Suprapubic skin (tissue), 4 donors: ENCODE measurements at regions not wholly inside any gene's neighbourhood (a gene's known extent, or its start where the extent isn't known, plus 50 kb on each side); places are given as distances from the start of the nearest gene placed in this dataset.

ENCODE experiments used
- EP300 ChIP-seq: sonication (generic); formaldehyde crosslinking; IDR thresholded peaks from one replicate; pipeline ENCODE4 v1.6.1; 2017; ENCODE audit warnings: antibody characterized with exemption
- POLR2AphosphoS5 ChIP-seq, 3 donors: sonication (generic); formaldehyde crosslinking; IDR thresholded peaks; one replicate each; pipeline ENCODE4 v1.6.1; 2017; ENCODE audit warnings: antibody characterized with exemption in 3 of 3
- TF ChIP-seq, protein P1 (sequence below), 2 donors: fragments of 200-600 bp in 1 of 2; fragments of 450-650 bp in 1 of 2; sonication (generic) in 1 of 2; IDR thresholded peaks; one replicate each; pipeline ENCODE4 v1.5.1; 2016 to 2019; ENCODE audit warnings: antibody characterized with exemption in 2 of 2, mild to moderate bottlenecking in 1 of 2, moderate library complexity in 1 of 2

DNA sequence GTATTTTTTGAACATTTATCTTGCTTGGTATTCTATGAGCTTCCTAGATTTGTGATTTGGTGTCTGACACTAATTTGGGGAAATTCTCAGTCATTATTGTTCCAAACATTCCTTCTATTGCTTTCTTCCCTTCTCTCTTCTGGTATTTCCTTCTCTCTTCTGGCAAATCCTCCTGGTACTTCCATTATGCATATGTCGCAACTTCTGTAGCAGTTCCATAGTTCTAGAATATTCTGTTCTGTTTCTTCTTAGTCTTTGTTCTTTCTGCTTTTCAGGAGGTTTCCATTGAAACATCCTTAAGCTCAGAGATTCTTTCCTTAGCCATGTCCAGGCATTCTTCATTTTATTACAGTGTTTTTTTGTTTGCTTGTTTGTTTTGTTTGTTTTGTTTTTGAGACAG, 155.2 kb upstream of the PIK3R1 start:
- TF ChIP-seq, protein P1, sequence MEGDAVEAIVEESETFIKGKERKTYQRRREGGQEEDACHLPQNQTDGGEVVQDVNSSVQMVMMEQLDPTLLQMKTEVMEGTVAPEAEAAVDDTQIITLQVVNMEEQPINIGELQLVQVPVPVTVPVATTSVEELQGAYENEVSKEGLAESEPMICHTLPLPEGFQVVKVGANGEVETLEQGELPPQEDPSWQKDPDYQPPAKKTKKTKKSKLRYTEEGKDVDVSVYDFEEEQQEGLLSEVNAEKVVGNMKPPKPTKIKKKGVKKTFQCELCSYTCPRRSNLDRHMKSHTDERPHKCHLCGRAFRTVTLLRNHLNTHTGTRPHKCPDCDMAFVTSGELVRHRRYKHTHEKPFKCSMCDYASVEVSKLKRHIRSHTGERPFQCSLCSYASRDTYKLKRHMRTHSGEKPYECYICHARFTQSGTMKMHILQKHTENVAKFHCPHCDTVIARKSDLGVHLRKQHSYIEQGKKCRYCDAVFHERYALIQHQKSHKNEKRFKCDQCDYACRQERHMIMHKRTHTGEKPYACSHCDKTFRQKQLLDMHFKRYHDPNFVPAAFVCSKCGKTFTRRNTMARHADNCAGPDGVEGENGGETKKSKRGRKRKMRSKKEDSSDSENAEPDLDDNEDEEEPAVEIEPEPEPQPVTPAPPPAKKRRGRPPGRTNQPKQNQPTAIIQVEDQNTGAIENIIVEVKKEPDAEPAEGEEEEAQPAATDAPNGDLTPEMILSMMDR (IDR thresholded peaks at IDR 0.05) = no peak
- no peak for TF ChIP-seq POLR2AphosphoS5 (IDR thresholded peaks at IDR 0.05)
- TF ChIP-seq EP300 = no peak
